ENCODE measurements at regions not wholly inside any gene's neighbourhood (a gene's known extent, or its start where the extent isn't known, plus 50 kb on each side); places are given as distances from the start of the nearest gene placed in this dataset.

- no peak for DNase-seq
Measured at GRCh38 chr4:100082852-100083251, 107.4 kb downstream of the DDIT4L start.

- no peak for DNase-seq
Measured at GRCh38 chr4:100081491-100081890, 108.8 kb downstream of the DDIT4L start.

- DNase-seq, result no peak
Measured at GRCh38 chr4:100079264-100079663, 111.0 kb downstream of the DDIT4L start.

- no peak for DNase-seq
Measured at GRCh38 chr4:100076753-100077152, 113.5 kb downstream of the DDIT4L start.

- no peak for DNase-seq
Measured at GRCh38 chr4:100075486-100076270, 114.6 kb downstream of the DDIT4L start.

- DNase-seq, result no peak
Measured at GRCh38 chr4:100075056-100075455, 115.2 kb downstream of the DDIT4L start.

- no peak for DNase-seq
Measured at GRCh38 chr4:100071506-100071905, 118.8 kb downstream of the DDIT4L start.

GRCh38 chr4:100070868-100071267 lies 119.4 kb downstream of the DDIT4L start:
- DNase-seq, result no peak

GRCh38 chr4:100069207-100069606 lies 119.1 kb upstream of the H2AZ1 start:
- DNase-seq, result no peak

- DNase-seq, result no peak
Measured at GRCh38 chr4:100067255-100067654, 117.2 kb upstream of the H2AZ1 start.

GRCh38 chr4:100063355-100063754 lies 113.3 kb upstream of the H2AZ1 start:
- DNase-seq, result no peak

- DNase-seq, result no peak
Measured at GRCh38 chr4:100062921-100063320, 112.8 kb upstream of the H2AZ1 start.

GRCh38 chr4:100061835-100062234 lies 111.8 kb upstream of the H2AZ1 start:
- no peak for DNase-seq

- no peak for DNase-seq
Measured at GRCh38 chr4:100060765-100061416, 110.8 kb upstream of the H2AZ1 start.

- no peak for DNase-seq
Measured at GRCh38 chr4:100059467-100059866, 109.4 kb upstream of the H2AZ1 start.

GRCh38 chr4:100056701-100057100 lies 106.6 kb upstream of the H2AZ1 start:
- no peak for DNase-seq

GRCh38 chr4:100054071-100054470 lies 104.0 kb upstream of the H2AZ1 start:
- DNase-seq, result no peak

- DNase-seq, result no peak
Measured at GRCh38 chr4:100049872-100050271, 99.8 kb upstream of the H2AZ1 start.

GRCh38 chr4:100042711-100043110 lies 92.6 kb upstream of the H2AZ1 start:
- DNase-seq, result no peak

- no peak for DNase-seq
Measured at GRCh38 chr4:100042235-100042634, 92.2 kb upstream of the H2AZ1 start.

GRCh38 chr4:100041646-100042045 lies 91.6 kb upstream of the H2AZ1 start:
- DNase-seq, result no peak

GRCh38 chr4:100034023-100034664 lies 84.1 kb upstream of the H2AZ1 start:
- no peak for DNase-seq

GRCh38 chr4:100026066-100026465 lies 76.0 kb upstream of the H2AZ1 start:
- no peak for DNase-seq

- no peak for DNase-seq
Measured at GRCh38 chr4:100023800-100024199, 73.7 kb upstream of the H2AZ1 start.
